IPS-NIHi7 (cell line): ENCODE measurements at regions not wholly inside any gene's neighbourhood (a gene's known extent, or its start where the extent isn't known, plus 50 kb on each side); places are given as distances from the start of the nearest gene placed in this dataset.
"Not testable (repeated sequence)": the region's sequence is repeated elsewhere in the genome, so short reads cannot be mapped to it uniquely, and the experiment has no call there.

Experiments
- DNase-seq: peaks from one replicate; pipeline ENCODE4 v3.0.0; 2012; ENCODE audit warnings: mixed read lengths; ENCODE audit errors: extremely low spot score

GRCh38 chr15:61404567-61404966 lies 175.5 kb upstream of the RORA start:
- no peak for DNase-seq

- DNase-seq = no peak
These were observed 174.8 kb upstream of the RORA start for GRCh38 chr15:61403884-61404283.

- DNase-seq = no peak
These were observed 173.0 kb upstream of the RORA start for GRCh38 chr15:61401903-61402698.

GRCh38 chr15:61398310-61398709 lies 169.2 kb upstream of the RORA start:
- no peak for DNase-seq

GRCh38 chr15:61396235-61396919 lies 167.3 kb upstream of the RORA start:
- DNase-seq = no peak

GRCh38 chr15:61393949-61394348 lies 164.8 kb upstream of the RORA start:
- no peak for DNase-seq

- no peak for DNase-seq
These were observed 164.4 kb upstream of the RORA start for GRCh38 chr15:61393524-61393923.

- DNase-seq = no peak
These were observed 161.0 kb upstream of the RORA start for GRCh38 chr15:61390138-61390537.

GRCh38 chr15:61389334-61390028 lies 160.4 kb upstream of the RORA start:
- DNase-seq = no peak

GRCh38 chr15:61387675-61388074 lies 158.6 kb upstream of the RORA start:
- DNase-seq = no peak

- DNase-seq = no peak
These were observed 154.3 kb upstream of the RORA start for GRCh38 chr15:61383421-61383820.

- no peak for DNase-seq
These were observed 153.8 kb upstream of the RORA start for GRCh38 chr15:61382927-61383326.

GRCh38 chr15:61381501-61381900 lies 152.4 kb upstream of the RORA start:
- DNase-seq = no peak

GRCh38 chr15:61380270-61380669 lies 151.2 kb upstream of the RORA start:
- DNase-seq = no peak

GRCh38 chr15:61379005-61379404 lies 149.9 kb upstream of the RORA start:
- no peak for DNase-seq

- no peak for DNase-seq
These were observed 147.9 kb upstream of the RORA start for GRCh38 chr15:61376961-61377360.

- no peak for DNase-seq
These were observed 147.4 kb upstream of the RORA start for GRCh38 chr15:61376516-61376915.

- DNase-seq = no peak
These were observed 145.7 kb upstream of the RORA start for GRCh38 chr15:61374848-61375247.

- peak; percentile 33 for DNase-seq
These were observed 138.9 kb upstream of the RORA start for GRCh38 chr15:61367953-61368352.

GRCh38 chr15:61364871-61365270 lies 135.8 kb upstream of the RORA start:
- DNase-seq = peak; percentile 64

- DNase-seq = not testable (repeated sequence)
These were observed 133.8 kb upstream of the RORA start for GRCh38 chr15:61362912-61363311.

GRCh38 chr15:61344293-61344692 lies 115.2 kb upstream of the RORA start:
- DNase-seq = no peak

- no peak for DNase-seq
These were observed 113.3 kb upstream of the RORA start for GRCh38 chr15:61342390-61342789.
